ENCODE measurements at regions not wholly inside any gene's neighbourhood (a gene's known extent, or its start where the extent isn't known, plus 50 kb on each side); places are given as distances from the start of the nearest gene placed in this dataset.
A peak's percentile ranks its signal among the peaks of the same experiment; 100 is the strongest.

GRCh38 chr2:120940726-120941256 lies 205.1 kb downstream of the GLI2 start:
- intact Hi-C loops (cut with micrococcal nuclease; ENCODE audit: unreplicated experiment) (no loop called here), in situ Hi-C loops (cut with HindIII; ENCODE audit: extremely low pct_ligation_motif_present, low pct_unique_long_range_greater_than_20kb) (no loop called here)
- Histone ChIP-seq H3K9ac (ENCODE audit: insufficient read depth, low read depth, low read length) (no peak overlapping the region), H4K20me1 (ENCODE audit: insufficient read depth, low read length) (no peaks in the 10 kb centered on the region; the same call in 1 of the 2 replicates), H3K27ac (ENCODE audit: extremely low read length, insufficient read depth, low read length) (no peak overlapping the region), H3K9me3 (ENCODE audit: low read length) (no peaks in the 10 kb centered on the region), H2AFZ (ENCODE audit: low read length) (no peak overlapping the region), H3K27me3 (ENCODE audit: control insufficient read depth in 1 of 2, insufficient read depth in 2 of 2, low read length in 2 of 2) (peaks cover 4 to 21% of the 10 kb centered on the region in 2 experiments; a peak in 2 of 5 replicates), H3K4me3 (replicated peaks in 1 of 3; ENCODE audit: insufficient read depth in 1 of 3, low read depth in 2 of 3, low read length in 3 of 3) (no peak overlapping the region), H3K36me3 (replicated peaks in 1 of 2; ENCODE audit: control insufficient read depth in 1 of 2, insufficient read depth in 2 of 2, low read length in 2 of 2) (no peaks in the 10 kb centered on the region), H3K4me1 (ENCODE audit: insufficient read depth, low read length) (peaks cover 68% of the 10 kb centered on the region), H3K4me2 (ENCODE audit: low read depth, low read length) (no peak overlapping the region), H3K79me2 (ENCODE audit: insufficient read depth, low read length) (no peaks in the 10 kb centered on the region)
- WGBS (ENCODE audit: low lambda C conversion rate), result 20% methylated on average over 6 of the region's 9 CpGs
- FAIRE-seq (no peak), DNase-seq (ENCODE audit: low spot score) (no peak), ATAC-seq (no peak)
- TF ChIP-seq CTCF (CRISPR knock-in tag; IDR thresholded peaks at IDR 0.05), result 0 out of 2 replicates have a peak, but pooled peaks have one; percentile 3
- TF ChIP-seq ZSCAN12 (CRISPR knock-in tag; IDR thresholded peaks at IDR 0.05), result no peak
- TF ChIP-seq, protein P1, sequence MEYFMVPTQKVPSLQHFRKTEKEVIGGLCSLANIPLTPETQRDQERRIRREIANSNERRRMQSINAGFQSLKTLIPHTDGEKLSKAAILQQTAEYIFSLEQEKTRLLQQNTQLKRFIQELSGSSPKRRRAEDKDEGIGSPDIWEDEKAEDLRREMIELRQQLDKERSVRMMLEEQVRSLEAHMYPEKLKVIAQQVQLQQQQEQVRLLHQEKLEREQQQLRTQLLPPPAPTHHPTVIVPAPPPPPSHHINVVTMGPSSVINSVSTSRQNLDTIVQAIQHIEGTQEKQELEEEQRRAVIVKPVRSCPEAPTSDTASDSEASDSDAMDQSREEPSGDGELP (IDR thresholded peaks at IDR 0.05; ENCODE audit: borderline replicate concordance, low read depth), result peak; percentile 60; the same call in 1 of the 2 replicates
- no peak for TF ChIP-seq ZSCAN22 (CRISPR knock-in tag; IDR thresholded peaks at IDR 0.05)
- no peak for TF ChIP-seq MXD3 (CRISPR knock-in tag; IDR thresholded peaks at IDR 0.05)
- no peak for TF ChIP-seq KDM5A (IDR thresholded peaks at IDR 0.05; ENCODE audit: borderline replicate concordance, low read length)
- TF ChIP-seq CREB3 (CRISPR knock-in tag; IDR thresholded peaks at IDR 0.05), result no peak
- TF ChIP-seq RBAK (CRISPR knock-in tag; IDR thresholded peaks at IDR 0.05), result no peak
- TF ChIP-seq ZBTB42 (CRISPR knock-in tag; IDR thresholded peaks at IDR 0.05), result no peak
- TF ChIP-seq NFE2L2 (IDR thresholded peaks at IDR 0.05; ENCODE audit: low read length), result no peak
- no peak for TF ChIP-seq ZNF567 (CRISPR knock-in tag; IDR thresholded peaks at IDR 0.05; ENCODE audit: borderline replicate concordance)
- TF ChIP-seq ZSCAN5A (CRISPR knock-in tag; IDR thresholded peaks at IDR 0.05; ENCODE audit: borderline replicate concordance), result no peak
- TF ChIP-seq FOXO1 (CRISPR knock-in tag; IDR thresholded peaks at IDR 0.05), result no peak
- no peak for TF ChIP-seq ZNF337 (CRISPR knock-in tag; IDR thresholded peaks at IDR 0.05; ENCODE audit: borderline replicate concordance, low read depth)
- peak; percentile 26; the same call in 1 of the 2 replicates for TF ChIP-seq ZNF768 (CRISPR knock-in tag; IDR thresholded peaks at IDR 0.05)
- no peak for TF ChIP-seq THAP11 (CRISPR knock-in tag; IDR thresholded peaks at IDR 0.05)
- BruUV-seq (replicated peaks), result no TSS peak
- ChIA-PET POLR2A (no interaction called here), CTCF (ENCODE audit: low intra/inter-chr PET ratio, low total read pairs) (no interaction called here)

Data from HepG2 (cell line).